GM21576 (cell line): ENCODE measurements at regions not wholly inside any gene's neighbourhood (a gene's known extent, or its start where the extent isn't known, plus 50 kb on each side); places are given as distances from the start of the nearest gene placed in this dataset.
A peak's percentile ranks its signal among the peaks of the same experiment; 100 is the strongest.

Experiments
- ATAC-seq: cut with Tn5 transposase; IDR thresholded peaks from one replicate; pipeline ENCODE4 v1.9.1; 2021; ENCODE audit warnings: mild to moderate bottlenecking, moderate library complexity; ENCODE audit not compliant: unreplicated experiment

DNA sequence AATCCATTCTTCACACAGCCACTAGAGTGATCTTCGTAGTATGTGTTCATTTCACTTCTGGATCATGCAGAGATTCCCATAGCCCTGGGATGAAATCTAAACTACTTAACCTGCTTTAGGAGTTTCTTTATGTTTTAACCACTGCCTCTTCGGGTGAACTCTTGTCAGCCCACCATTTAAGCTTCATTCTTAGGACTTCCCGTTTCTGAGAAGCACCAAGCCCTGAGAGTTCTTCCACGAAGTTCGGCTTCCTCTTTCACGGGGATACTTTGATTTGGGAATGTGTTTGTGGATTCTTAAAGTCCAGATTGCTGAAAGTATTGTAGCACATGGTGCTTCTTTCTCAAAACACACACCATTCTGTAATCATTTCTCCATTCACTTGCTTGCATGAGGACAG, 205.0 kb downstream of the UBE2E3 start:
- no peak for ATAC-seq

DNA sequence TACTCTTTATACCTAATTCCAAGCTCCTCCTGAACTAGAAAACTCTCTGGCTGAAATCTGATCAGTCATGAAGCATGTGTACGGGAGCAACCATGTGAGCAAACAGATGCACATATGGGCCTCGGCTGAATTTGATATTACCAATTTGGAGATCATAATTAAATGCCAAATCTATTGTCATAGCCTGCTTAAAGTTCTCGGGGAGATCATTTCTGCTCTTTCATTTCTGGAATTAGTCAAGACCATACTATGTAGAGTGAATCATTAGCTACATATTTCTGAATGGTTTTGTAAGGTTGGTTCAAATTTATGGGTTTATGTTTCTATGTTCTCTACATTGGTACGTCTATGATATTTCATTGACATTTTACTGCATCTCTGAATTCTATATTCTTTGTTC, 205.5 kb downstream of the UBE2E3 start:
- no peak for ATAC-seq

DNA sequence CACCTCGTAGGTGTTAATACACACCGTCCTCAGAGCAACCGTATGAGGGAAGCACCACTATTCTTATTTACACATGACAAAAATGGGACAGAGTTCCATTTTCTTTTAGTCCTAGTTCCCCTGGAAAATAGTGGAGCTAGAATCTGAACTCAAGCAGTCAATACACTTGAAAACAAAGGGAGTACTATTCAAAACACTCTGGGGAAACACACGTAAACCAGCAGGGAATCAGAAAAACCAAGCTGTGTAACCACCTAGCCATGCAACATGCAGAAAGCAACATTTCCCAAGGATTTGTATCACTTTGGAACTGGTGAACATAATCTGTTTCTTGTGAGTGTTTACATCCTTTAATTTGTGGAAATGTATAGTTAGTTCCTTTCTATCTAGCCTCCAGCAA, 208.2 kb downstream of the UBE2E3 start:
- ATAC-seq, result no peak

DNA sequence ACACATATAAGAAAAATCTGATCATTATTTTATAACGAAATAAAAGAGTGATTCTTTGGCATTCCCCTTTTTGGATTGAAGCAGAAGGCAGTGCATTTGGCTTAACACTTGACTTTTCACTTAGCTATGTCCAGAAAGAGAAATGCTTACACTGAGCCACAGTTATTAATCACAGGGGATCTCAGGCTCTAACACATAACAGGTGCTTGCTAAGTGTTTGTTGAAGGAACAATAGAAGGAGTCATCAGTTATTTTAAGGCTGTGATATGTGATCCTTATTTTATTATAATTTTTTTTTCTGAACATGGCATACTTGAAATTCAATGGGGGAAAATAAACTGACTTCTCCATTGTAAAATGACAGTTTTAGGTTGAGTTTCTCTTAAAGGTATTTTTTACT, 209.5 kb downstream of the UBE2E3 start:
- ATAC-seq, result no peak

DNA sequence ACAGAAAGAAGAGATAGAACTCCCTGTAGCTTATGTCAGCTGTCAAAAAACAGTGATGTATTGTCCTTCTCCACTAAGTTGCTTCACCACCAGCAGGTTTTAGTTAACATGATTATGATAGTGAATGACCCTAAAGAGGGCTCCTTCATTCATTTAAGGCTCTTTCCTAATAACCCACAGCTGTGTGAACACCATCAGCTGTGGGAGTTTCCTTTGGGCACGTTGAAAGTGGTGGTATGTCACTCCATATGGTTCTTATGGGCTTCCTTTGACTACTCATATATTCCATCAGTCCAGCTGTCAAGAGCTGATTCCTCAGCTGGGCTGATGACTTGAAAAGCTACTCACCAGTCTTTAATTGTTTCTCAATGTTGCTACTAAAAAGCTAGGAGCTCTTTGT, 210.3 kb downstream of the UBE2E3 start:
- no peak for ATAC-seq

DNA sequence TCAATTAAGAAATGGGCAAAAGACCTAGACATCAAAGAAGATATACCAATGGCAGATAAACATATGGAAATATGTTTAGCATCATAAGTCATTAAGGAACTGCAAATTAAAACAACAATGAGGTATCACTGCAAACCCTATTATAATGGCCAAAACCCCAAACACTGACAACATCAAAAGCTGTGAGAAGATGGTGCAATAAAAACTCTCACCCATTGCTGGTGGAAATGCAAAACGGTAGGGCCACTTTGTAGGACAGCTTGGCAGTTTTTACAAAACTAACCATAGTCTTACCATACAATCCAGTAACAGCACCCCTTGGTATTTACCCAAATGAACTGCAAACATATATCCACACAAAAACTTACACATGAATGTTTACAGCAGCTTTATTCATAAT, 213.1 kb downstream of the UBE2E3 start:
- ATAC-seq, result no peak

DNA sequence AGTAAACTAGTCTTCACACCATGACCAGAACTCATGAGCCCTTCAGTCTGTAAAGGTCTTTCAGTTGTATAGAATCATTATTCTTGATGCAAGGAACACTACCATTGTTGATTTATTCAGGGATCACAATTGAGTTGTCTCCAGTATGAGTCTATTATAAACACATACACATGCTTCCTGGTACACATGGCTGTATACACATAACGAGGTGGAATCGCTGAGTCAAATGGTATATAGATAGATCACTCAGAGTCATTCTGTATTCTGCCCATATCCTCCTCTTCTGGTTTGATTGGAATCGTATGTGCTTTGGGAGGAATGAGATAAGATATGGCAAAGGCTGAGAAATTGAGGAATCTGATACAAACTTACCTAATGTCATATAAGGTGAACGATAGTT, 216.0 kb downstream of the UBE2E3 start:
- no peak for ATAC-seq

DNA sequence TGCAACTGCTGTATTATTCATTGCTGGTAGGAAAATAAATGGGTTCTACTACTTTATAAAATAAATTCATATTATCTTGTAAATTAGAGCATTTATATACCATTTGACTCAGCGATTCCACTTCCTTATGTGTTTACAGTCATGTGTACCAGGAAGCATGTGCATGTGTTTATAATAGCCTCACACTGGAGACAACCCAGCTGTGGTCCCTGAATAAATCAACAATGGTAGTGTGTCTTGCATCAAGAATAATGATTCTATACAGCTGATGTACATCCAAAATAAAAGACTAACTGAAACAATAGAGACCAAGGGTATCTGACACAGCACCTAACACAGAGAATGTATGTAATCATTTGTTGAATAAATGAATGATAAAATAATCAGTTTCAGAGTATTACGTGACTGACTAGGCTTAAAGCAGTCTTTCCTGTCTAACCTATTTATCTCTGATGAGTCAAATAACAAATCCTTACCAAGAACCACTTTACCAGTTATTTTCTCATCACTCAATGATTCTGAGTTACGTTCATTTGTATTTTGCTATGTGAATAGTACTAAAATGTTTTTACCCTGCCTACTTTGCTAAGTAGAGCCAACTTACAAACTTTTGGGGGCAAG, 216.8 kb downstream of the UBE2E3 start:
- ATAC-seq, result no peak

DNA sequence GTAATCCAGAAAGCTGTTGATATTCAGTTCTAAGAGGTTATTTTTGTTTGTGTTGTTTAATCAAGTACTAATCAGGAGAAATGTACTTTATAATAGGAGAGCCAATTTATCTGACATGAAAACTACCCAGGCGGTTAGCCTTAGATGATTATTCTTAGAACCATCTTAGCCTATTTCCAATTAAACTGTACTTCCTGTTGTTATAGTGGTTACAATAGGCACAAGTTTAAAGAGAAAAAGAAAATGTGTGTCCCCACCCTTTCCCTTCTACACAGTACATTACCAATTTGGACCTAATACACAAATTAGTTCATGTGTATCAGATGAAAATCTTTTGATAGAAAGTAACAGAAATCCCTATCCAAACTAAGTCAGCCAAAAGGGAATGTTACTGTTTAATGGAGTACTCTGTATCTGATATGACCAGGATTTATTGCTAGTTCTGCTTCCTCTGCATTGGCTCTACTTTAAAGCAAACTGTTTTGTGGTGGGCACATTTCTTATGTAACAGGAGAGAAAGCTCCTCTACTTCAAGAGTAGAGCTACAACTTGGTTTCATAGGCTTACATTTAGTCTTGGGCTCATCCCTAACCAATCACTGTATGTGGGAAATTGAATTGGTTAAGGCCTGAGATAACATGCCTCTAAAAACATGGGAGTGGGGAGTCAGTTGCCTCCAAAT, 217.9 kb downstream of the UBE2E3 start:
- ATAC-seq, result no peak

DNA sequence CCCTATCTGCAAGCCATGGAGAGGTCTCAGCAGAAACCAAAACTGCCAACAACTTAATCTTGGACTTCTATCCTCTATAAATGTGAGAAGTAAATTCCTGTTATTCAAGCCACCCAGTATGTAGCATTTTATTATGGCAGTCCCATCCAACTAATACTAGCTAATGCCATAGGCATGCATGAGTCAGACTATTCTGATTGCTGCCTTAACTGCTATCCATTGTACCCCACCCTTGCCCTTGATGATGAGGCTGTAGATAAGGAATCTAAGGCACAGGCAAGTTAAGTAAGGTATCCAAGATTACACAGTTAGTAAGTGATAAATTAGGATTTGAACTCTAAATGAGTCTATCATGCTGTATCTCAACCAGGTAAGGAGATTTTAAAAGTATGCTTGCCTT, 223.0 kb downstream of the UBE2E3 start:
- no peak for ATAC-seq

DNA sequence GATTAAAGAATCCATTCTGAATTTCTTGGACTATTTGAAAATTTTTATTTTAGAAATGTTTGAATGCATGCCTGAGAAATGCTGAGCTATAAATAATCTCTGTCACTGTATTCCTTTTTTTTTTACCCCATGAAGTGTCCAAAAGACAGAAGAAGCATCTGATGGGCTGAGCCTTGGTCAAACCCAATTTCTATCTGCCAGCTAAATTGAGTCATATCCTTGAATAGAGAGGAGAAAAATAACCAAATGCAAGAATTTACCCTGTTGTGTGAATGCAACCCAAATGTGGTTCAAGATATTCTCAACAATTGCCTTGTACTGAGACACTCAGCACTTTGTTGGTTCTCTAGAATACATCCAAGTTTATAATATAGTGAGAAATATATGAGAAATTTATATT, 223.5 kb downstream of the UBE2E3 start:
- ATAC-seq, result no peak

DNA sequence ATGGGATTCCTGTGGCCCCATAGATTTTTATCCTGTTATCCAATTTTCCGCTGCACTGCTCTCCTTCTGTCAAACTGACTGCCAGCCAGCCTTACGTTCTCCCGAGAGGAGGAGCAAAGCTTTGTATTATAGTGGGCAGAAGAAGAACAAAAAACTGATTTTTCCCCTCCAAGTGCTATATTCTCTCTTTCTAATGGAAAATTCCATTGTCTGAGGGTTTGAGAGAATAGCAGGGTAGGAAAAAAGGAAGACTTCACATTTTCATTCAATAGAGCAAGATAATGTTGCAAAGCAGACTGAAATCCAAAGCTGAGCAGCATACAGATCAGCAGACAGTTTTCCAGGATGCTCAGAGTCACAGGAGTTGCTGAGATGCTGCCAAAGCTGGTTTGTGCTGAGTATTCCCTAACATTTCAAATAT, 238.0 kb downstream of the UBE2E3 start:
- ATAC-seq, result no peak

DNA sequence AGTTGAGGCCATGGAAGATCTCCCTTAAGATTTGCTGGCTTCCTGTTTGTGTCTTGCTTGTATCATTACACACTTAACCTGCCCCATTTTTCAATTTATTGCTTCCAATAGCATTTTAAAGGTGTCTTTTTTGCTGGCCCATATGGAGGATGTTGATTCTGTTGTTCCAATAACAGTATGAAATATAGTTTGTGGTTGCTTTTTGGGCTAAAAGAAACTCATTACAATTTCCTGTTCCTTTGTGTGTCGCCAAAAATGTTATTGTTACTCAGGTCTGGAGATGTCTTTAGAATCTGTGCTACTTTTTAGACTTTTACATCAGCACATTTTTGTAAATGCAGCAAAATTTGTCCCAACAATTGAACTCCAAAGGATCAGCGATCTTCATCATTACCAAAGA, 234.0 kb upstream of the ITGA4 start:
- no peak for ATAC-seq

DNA sequence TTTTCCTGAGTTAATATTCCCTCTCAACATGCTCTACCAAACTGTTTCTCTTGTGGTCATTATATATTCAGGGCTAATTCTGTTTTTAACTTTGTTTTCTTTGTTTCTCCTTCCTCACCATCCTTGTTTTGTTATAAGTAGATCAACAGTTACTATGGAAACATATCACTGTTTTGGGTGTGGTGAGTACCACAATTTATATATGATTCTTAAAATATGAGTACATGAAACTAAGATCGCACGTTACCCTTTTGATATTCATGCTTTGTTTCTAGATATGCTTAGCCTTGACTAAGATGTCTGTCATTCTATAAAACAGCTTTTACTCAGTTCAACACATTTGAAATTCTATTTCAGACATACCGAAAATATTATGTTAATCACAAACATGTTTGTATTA, 232.3 kb upstream of the ITGA4 start:
- ATAC-seq, result no peak

DNA sequence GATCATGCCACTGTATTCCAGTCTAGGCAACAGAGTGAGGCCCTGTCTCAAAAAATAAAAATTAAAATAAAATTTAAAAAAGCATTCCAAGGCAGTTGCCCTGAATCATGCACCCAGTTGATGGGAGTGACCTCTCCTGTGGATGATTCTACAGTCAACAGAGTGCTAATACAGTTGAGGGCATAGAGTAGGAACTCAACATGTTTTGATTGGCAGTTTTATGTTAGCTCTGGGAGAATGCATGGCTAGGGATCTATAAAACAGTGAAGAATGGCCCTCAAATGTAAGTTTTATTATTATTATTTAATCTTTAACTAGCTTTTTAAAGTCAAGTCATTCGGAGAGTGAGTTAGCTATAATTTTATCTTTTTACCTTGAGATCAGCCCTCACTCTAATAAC, 228.5 kb upstream of the ITGA4 start:
- ATAC-seq, result no peak

DNA sequence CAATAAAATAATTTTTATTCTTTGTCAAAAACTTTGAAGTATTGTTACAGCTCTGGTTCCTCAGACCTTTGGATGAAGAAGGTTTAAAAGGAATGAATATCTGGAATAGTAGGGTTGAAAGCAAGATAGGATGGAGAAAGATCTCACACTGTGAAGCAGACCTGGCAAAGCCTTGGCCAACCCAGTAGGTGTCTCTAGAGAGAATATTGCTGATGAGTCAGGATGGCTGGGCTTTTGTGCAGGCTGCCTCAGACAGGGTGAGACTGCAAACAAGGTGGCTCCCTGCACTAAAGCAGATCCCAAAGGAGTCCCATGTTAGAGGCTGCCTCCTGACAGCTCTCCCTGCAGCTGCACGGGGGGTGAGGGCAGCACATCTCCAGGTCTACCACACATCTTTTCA, 226.0 kb upstream of the ITGA4 start:
- ATAC-seq, result no peak

DNA sequence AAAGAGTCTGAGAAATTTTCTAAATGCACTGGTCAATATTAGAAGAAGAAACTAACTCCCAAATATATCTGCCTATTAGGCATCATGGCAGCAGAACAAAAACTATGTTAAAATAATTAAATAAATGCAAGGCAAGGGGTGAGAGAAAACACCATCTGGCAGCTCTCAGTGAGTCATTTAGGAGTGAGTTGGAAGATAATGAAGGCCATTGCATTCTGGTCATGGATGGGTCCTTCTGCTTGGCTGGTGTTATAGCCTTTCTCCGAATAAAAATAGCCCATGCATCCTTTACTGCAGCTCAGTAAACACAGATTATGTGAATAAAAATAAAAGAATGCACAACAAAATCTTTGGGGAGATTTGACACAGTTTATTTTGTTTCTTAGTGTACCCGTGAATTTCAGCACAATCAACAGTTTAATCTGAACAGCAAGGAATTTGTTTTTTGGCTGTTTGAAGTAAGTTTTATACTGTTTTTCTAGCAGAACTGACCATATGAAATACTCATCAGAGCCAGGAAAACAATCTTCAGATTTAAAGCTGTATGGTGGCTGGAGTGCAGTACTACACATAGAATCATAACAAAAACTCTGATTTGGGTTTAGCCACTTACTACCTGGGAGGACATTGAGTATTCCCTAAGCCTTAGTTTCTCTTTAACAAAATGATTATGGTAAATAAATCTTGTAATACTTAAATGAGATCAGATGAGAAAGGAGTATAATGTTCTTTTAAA, 225.1 kb upstream of the ITGA4 start:
- no peak for ATAC-seq

DNA sequence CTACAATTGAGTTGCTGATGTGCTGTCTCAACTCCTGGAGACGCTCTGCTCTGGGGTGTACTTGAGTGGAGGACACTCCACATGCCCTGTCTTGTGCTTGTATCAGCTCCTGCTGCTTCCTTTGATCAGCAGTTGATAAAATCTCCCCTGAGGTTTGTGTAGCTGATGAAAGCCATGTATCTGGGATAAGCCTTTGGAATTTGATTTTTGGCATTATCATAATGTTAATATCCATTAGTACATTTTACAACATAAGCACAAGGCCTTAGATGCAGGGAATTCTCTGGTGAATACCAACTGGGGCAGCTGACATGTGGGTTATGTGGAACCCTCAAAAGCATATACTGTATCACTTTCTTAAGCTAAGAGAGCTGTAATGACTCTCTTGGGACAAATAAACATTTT, 222.7 kb upstream of the ITGA4 start:
- no peak for ATAC-seq

DNA sequence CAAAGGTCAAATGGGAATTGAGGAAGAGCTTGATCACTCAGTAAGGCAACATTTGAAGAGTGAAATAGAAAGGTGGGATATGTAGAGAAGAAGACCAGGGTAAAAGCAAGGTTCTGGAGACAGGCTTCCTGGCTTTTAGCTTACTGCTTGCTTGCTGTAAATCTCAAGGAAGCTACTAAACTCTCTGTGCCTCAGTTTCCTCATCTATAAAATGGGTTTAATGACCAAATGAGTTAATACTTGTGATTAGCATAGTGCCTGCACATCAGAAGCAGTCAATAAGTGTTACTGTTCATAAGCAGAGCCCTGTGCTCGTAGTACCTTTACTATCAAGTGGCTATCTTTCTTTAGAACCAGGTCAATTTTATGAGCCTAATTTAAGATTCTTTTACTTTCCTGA, 222.2 kb upstream of the ITGA4 start:
- no peak for ATAC-seq

DNA sequence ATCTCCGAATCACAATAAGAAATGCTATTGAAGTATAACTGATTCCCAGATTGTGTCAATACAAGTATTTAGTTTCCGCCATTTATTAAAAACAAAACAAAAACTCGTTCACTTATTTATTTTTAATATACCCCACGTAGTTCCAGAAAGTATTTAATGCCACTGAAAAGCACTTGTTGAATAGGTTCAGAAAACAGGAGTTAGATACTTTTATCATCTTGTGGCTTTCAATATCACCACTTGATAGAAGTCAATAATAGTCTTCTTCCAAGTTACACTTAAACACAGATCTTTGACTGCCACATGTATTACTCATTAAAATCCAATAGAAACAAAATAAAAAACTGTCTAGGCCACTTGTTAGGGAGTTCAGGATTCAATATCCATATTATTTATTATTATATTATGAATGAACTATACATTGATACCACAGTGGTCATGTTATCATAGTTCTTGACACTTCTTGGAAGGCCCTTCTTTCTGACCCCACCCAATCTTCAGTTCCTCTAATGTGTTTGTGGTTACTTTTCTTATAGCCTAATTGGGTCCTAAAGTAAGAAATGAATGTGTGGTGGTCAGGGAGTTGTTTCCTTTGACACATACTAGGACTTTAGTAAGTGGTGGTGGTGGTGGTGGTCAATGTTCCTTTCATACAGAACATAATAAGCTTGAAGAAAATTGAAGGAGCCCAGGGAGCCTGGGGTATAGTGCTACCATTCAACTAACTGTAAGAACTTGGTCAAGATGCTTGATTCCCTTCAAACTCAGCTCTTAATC, 221.3 kb upstream of the ITGA4 start:
- peak; percentile 95 for ATAC-seq

DNA sequence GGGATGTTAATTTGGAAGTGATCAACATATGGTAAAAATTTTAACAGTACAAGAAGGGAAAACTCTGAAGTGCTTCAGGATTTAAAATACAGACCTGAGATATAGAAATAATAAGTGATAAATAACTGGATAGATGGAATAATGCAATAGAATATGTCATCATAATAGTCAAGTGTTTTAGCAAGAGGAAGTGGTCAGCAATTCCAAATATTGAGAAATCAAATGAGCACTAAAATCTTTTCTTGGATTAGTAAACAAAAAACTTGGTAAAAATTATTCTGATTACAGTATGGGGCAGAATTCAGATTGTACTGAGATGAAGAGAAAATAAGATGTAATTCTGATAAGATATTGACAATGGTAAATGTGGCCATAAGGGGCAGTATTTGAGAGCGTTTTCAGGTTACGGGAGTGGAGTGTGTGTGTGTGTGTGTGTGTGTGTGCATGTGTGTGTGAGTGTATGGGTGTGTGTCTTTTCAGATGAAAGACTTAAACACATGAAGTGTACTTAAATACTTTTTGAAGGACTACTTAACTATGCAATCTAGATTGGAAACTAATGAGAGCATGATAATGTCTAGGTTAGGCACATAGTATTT, 217.9 kb upstream of the ITGA4 start:
- ATAC-seq, result no peak
